NCI-H69 (cell line): ENCODE measurements at regions not wholly inside any gene's neighbourhood (a gene's known extent, or its start where the extent isn't known, plus 50 kb on each side); places are given as distances from the start of the nearest gene placed in this dataset.

Experiments used
- DNase-seq: peaks from one replicate; lab custom pipeline; 2025; lab: John Stamatoyannopoulos, UW

DNA sequence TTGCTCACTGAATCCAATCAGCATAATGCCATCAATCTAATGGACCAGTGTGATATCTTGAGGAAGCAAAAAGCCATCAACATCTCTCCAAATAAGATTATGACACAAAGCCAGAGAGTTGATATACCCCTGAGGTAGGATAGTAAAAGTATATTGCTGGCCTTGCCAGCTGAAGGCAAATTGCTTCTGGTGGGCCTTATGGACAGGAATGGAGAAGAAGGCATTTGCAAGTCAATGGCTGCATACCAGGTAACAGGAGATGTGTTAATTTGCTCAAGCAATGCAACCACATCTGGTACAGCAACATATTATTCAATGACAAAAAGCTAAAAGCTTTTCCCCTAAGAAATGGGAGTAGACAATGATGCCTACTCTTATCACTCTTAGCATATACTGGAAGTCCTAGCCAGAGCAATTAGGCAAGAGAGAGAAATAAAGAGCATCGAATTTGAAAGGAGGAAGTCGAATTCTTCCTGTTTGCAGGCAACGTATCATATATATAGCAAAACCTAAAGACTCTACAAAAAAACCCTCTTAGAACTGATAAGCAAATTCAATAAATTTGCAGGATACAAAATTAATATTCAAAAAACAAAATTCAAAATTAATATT, 216.1 kb upstream of the RASA1 start:
- DNase-seq = no peak

- DNase-seq = no peak
Observed at GRCh38 chr5:87053146-87053545, 214.5 kb upstream of the RASA1 start.

GRCh38 chr5:87054821-87055220, 212.9 kb upstream of the RASA1 start:
- no peak for DNase-seq

DNA sequence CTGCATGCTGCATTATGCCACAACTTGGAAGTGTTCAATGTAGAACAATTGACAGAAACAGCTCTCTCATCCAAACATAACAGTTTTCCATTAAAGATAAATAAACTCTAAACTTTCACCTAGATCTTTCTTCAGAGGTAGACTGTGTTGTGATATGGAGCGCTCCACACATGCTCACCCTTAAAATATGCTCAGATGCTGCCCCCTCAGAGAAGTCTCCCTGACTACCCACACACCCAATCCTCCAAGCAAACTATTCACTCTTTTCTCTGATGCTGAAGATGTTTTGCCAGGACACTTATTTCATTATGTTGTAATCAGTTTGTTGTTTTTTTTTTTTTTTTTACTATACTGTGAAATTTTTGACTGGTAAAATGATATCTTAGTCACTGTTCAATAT, 206.6 kb upstream of the RASA1 start:
- no peak for DNase-seq

DNA sequence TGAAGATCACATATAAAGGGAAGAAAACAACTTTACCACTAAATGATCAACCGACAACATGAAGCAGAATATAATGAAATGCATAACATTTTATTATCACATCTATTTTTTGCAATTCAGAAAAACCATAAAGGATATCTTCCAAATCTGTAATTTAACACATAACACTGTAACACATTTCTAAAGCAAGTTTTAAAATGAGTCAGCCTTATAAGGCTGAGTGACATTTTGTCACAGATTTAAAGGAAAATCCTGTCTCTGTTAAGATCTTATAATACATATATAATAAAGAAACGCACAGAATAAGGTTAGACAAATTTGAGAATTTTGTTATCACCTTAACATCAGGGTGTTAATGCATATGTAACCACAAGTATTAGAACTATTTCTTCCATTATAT, 198.4 kb upstream of the RASA1 start:
- DNase-seq = no peak

- DNase-seq = peak; percentile 12
Observed at GRCh38 chr5:87069974-87070608, 197.6 kb upstream of the RASA1 start.

GRCh38 chr5:87074072-87074471, 193.6 kb upstream of the RASA1 start:
- DNase-seq = no peak

DNA sequence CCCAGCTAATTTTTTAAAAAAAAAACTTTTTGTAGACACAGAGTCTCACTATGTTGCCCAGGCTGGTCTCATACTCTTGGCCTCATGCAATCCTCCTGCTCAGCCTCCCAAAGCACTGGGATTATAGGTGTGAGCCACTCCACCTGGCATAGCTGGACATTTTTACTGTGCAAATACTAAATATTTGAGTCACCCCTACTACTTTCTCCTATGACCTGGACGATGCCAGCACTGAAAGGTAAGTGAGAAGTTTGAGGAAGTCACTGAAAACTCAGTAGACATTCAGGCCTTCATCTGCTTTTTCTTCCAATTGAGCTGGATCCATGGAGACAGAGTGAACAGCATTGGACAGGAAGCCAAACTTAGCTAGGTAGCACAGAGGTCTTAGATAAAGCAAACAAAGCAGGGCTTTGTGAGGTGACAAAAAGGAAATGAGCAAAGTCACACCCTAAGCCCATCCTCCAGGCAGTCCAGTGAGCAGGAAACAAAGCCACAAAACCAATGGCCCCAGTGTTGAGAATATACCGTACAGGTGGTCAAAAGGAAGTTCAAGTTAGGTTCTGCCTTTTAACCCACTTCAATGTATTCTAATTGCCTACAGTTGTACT, 192.6 kb upstream of the RASA1 start:
- peak; percentile 39 for DNase-seq

DNA sequence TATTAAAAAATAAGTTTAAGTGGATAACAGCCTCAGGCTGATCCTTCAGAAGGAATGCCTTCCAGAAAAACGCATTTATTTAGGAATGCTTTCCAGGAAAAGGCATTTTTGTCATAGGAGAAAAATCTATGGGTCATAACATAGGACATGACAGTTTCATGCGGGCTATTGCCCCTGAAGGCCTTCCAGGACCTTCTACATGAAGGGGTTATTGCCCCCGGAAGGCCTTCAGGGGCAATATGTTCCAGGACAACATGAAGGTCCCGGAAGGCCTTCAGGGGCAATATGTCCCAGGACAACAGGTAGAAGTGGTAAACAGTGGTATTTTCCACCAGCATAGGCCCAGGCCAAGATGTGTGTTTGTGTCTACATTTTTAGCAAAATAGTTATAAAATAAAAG, 191.3 kb upstream of the RASA1 start:
- DNase-seq = no peak

DNA sequence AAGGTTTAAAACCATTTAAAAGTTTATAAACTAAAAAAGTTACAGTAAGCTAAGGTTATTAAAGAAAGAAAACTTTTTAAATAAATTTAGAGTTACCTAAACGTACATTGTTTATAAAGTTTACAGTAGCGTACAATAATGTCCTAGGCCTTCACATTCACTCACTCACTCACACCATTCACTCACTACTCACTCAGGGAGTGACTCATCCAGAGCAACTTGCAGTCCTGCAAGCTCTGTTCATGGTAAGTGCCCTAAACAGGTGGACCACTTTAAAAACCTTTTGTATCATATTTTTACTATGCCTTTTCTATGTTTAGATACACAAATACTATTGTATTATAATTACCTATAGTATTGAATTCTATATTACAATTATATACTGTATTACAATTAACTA, 190.8 kb upstream of the RASA1 start:
- peak; percentile 6 for DNase-seq

DNA sequence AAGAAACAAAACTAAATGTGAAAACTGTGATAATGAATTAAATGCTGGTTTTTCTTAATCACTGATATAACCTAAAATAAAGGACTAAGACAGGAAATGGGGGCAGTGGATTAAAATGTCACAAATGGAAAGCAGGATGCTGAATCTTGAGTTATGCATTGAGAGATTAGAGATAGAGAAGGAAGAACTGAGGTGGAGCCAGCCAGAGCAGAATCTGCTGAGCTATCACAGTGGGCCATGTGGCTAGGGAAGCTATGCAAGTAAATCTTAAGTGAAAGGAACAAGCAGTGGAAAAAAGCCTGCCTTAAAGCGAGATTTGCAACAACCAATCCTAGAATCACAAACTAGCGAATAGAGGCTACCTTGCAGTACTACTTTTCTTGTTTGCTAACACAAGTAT, 188.5 kb upstream of the RASA1 start:
- DNase-seq = no peak

DNA sequence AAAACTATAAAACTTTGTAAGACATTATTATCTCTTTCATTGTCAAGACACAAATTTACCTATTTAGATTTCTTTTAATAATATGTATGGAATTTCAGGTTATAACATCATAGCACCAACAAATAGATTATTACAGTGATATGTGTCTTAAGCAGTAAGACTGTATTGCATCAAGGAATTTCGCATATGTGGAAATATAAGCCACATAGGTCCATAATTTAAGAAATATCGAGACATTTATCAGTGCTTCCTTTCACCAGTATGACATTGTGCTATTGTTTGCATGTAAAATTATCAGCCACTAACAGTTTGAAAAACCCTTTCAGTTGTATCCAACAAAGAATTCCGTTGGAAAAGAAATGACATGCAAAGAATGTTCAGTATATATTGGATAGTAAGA, 186.7 kb upstream of the RASA1 start:
- no peak for DNase-seq

DNA sequence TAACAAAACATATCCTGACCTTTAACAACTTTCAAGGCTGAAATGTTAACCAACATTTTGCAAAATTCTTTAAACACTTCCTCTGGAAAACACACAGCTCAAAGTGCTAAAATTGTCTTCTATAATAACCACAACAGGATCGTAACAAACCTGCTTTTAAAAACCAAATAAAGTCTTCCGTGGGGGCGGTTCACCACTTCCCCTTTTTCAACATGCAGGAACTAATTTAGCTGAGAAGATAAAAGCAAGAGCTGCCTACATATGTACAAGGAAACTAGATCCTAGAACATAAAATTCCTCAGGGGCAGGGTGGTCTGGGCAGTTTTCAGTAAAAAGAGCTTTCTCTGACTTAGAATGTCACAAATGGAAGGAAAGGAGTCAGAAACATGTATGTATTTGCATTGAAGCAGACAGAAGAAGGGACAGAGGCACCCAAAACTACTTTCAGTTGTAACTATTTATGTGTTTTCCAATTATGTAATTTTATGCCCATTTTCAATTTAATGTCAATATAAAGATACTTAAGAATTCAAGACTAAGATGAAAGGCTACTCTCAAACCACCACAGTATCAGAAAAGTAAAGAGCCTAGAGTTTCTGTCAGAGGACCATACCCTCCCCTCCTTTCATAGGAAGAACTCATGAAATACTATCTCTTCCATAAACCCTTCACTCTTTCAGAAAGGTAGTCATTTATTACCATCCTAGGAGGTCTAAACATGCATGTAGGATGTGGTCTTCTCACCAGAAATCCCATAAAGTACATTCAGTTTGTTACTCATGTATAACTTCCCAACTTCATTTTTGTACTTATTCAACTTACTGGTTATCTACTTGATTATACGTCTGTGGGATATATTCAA, 185.9 kb upstream of the RASA1 start:
- DNase-seq = no peak

GRCh38 chr5:87094347-87094746, 173.3 kb upstream of the RASA1 start:
- no peak for DNase-seq

GRCh38 chr5:87094833-87095232, 172.8 kb upstream of the RASA1 start:
- no peak for DNase-seq

GRCh38 chr5:87095787-87096186, 171.9 kb upstream of the RASA1 start:
- no peak for DNase-seq

GRCh38 chr5:87097664-87098063, 170.0 kb upstream of the RASA1 start:
- no peak for DNase-seq

DNA sequence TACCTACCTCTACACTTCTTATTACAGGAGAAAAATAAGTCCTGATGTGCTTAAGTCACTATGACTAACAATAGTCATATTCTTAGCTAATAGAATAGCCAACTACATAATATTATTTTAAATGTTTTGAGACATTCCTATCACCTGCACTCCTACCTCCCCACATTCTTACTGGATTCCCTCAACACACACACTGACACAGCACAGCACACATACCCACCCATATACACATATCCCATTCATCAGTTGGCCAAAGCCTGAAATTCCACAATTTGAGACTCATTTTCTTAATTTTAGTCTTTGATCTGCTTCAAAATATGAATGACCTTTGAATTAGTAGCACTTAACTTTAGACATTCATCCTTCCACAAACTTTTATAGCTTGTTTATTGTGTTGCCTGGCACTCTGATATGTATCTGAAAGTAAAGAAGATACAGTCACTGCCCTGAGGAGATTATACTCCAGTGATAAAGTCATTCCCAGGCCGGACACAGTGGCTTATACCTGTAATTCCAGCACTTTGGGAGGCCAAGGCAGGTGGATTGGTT, 168.3 kb upstream of the RASA1 start:
- no peak for DNase-seq

- peak; percentile 47 for DNase-seq
Observed at GRCh38 chr5:87099968-87100367, 167.7 kb upstream of the RASA1 start.

DNA sequence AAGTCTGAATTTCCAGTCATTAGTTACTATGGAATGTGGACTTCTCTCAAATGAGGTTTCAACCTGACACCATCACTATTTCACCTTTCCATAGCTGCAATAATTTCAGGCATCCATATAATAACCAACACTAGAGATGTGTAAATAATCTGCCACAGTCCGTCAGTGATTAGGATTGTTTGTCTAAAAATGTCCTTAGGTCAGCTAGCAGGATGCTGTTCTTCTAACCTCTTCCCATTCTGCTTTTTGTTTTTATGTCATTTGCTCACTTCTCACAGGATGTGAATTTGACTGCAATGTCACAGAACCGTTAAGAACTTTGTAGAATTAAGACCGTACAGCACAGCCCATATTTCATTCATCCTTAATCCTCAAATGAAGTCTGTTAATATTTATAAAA, 166.4 kb upstream of the RASA1 start:
- DNase-seq = no peak

DNA sequence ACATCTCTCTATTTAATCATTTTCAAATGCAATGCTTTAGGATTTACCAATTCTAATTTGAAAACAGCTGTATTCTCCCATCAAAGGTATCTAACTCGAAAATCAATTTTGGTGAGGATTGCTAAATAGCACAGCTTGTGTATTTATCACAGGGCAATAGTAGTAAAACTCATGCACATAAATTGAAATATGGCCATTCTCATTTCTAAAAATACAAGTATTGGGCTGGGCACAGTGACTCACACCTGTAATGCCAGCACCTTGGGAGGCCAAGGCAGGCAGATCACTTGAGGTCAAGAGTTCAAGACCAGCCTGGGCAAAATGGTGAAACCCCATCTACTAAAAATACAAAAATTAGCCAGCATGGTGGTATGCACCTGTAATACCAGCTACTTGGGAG, 164.8 kb upstream of the RASA1 start:
- DNase-seq = no peak

DNA sequence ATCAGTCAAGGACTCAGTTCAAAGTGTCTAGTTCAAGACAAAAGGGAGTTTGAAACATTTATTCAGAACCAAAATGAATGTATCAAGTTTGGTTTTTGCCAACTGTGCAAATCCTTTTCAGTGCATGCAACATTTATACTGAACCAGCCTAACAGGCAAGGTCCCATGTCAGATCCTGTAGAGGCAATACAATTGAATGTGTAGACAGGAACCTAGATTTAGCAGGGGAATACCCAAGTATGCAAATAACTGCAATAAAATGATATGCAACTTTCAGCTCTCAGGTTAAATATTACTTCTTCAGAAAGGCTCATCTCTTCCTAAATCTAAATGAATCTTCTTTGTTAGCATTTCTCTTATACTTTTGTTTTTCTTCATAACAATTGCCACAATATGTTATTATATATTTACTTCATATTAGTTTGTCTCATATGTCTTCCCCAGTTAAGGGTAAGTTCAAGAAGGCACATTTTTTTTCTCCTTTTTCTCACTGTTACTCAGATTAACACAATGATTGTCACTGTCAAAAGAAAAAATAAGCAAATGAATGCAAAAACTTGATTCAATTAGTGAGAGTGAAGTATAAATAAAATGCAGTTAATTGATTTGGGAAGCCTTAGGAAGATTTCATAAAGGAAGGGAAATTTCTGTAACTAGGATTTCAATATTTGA, 163.9 kb upstream of the RASA1 start:
- no peak for DNase-seq
